ENCODE measurements at regions not wholly inside any gene's neighbourhood (a gene's known extent, or its start where the extent isn't known, plus 50 kb on each side); places are given as distances from the start of the nearest gene placed in this dataset.

GRCh38 chr5:124663101-124663506, 83.3 kb downstream of the ZNF608 start:
- DNase-seq, result no peak

GRCh38 chr5:124662181-124662781, 84.2 kb downstream of the ZNF608 start:
- DNase-seq, result no peak

GRCh38 chr5:124661317-124662141, 84.9 kb downstream of the ZNF608 start:
- no peak for DNase-seq

GRCh38 chr5:124660229-124661093, 86.0 kb downstream of the ZNF608 start:
- DNase-seq, result no peak

- no peak for DNase-seq
Measured at GRCh38 chr5:124659798-124660197, 86.6 kb downstream of the ZNF608 start.

- no peak for DNase-seq
Measured at GRCh38 chr5:124658867-124659557, 87.4 kb downstream of the ZNF608 start.

GRCh38 chr5:124655921-124656511, 90.4 kb downstream of the ZNF608 start:
- no peak for DNase-seq

GRCh38 chr5:124655251-124655917, 91.1 kb downstream of the ZNF608 start:
- DNase-seq, result no peak

- DNase-seq, result no peak
Measured at GRCh38 chr5:124654418-124654817, 92.0 kb downstream of the ZNF608 start.

GRCh38 chr5:124653666-124654065, 92.8 kb downstream of the ZNF608 start:
- DNase-seq, result no peak

- no peak for DNase-seq
Measured at GRCh38 chr5:124652892-124653441, 93.5 kb downstream of the ZNF608 start.

- no peak for DNase-seq
Measured at GRCh38 chr5:124652514-124652819, 94.0 kb downstream of the ZNF608 start.

GRCh38 chr5:124651663-124652513, 94.6 kb downstream of the ZNF608 start:
- peak; percentile 8 for DNase-seq

GRCh38 chr5:124650951-124651662, 95.3 kb downstream of the ZNF608 start:
- no peak for DNase-seq

GRCh38 chr5:124650147-124650561, 96.3 kb downstream of the ZNF608 start:
- no peak for DNase-seq

GRCh38 chr5:124649491-124650146, 96.8 kb downstream of the ZNF608 start:
- DNase-seq, result peak; percentile 36

GRCh38 chr5:124648902-124649467, 97.5 kb downstream of the ZNF608 start:
- DNase-seq, result no peak

GRCh38 chr5:124647352-124647751, 99.1 kb downstream of the ZNF608 start:
- no peak for DNase-seq

GRCh38 chr5:124645396-124645795, 101.0 kb downstream of the ZNF608 start:
- no peak for DNase-seq

All from stimulated activated CD4-positive, alpha-beta T cell treated with anti-CD3 and anti-CD28 coated beads, Interleukin-4, amount 100 ng/mL, for 24 hours (primary cell).